ENCODE measurements at regions not wholly inside any gene's neighbourhood (a gene's known extent, or its start where the extent isn't known, plus 50 kb on each side); places are given as distances from the start of the nearest gene placed in this dataset.

DNA sequence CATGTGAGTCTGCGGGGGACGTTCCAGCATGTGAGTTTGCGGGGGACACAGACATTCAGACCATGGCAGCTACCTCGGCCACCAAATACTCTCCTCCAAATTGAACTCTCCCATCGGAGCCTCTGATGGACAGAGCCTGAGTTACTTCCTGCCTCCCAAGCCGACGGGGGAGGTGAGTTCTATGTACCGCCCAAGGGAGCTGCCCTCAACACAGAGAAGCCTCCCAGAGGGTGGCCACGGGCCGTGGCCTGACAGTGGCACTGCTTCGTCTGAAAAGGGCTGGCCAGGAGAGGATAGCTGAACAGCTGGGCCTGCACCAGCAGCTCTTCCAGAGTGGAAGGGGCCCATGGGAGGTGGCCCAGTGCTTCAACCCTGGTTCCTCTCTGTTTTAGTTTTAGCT, 274.5 kb upstream of the PPP2R2D start:
- TF ChIP-seq, protein P1, sequence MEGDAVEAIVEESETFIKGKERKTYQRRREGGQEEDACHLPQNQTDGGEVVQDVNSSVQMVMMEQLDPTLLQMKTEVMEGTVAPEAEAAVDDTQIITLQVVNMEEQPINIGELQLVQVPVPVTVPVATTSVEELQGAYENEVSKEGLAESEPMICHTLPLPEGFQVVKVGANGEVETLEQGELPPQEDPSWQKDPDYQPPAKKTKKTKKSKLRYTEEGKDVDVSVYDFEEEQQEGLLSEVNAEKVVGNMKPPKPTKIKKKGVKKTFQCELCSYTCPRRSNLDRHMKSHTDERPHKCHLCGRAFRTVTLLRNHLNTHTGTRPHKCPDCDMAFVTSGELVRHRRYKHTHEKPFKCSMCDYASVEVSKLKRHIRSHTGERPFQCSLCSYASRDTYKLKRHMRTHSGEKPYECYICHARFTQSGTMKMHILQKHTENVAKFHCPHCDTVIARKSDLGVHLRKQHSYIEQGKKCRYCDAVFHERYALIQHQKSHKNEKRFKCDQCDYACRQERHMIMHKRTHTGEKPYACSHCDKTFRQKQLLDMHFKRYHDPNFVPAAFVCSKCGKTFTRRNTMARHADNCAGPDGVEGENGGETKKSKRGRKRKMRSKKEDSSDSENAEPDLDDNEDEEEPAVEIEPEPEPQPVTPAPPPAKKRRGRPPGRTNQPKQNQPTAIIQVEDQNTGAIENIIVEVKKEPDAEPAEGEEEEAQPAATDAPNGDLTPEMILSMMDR (conservative IDR thresholded peaks at IDR 0.05; ENCODE audit: low read depth, low read length): no peak
- TF ChIP-seq EZH2 (IDR thresholded peaks at IDR 0.05; ENCODE audit: borderline replicate concordance, low read depth, low read length, poor library complexity, severe bottlenecking): no peak
